ENCODE measurements at regions not wholly inside any gene's neighbourhood (a gene's known extent, or its start where the extent isn't known, plus 50 kb on each side); places are given as distances from the start of the nearest gene placed in this dataset.

DNA sequence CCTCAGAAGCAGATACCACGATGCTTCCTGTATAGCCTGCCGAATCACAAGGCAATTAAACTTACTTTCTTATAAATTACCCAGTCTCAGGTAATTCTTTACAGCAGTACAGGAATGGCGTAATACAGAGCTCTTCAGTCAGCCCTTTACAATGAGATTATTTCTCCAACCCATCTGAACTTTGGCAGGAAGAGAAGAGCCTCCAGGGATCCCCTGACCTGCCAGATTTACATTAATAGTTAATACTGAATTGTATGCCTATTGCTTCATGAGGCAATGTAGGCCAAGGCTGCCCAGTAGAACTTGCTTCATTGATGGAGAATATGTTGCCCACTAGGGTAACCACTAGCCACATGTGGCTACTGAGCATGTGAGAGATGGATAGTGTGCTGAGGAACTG is 608.7 kb downstream of the SH2D4B start:
- H3K4me1 ChIP-seq = no peaks in the 10 kb centered on the region
- H3K27me3 ChIP-seq (ENCODE audit: low read depth) = no peaks in the 10 kb centered on the region
- intact Hi-C loops (cut with DNase I) = no loop called here
- no peak overlapping the region for H3K4me3 ChIP-seq
- no peak for TF ChIP-seq CTCF (IDR thresholded peaks at IDR 0.05)
- no peak overlapping the region for H3K27ac ChIP-seq
- ATAC-seq (no peak), DNase-seq (no peak)
- no peaks in the 10 kb centered on the region for H3K36me3 ChIP-seq
- H3K9me3 ChIP-seq = no peaks in the 10 kb centered on the region

DNA sequence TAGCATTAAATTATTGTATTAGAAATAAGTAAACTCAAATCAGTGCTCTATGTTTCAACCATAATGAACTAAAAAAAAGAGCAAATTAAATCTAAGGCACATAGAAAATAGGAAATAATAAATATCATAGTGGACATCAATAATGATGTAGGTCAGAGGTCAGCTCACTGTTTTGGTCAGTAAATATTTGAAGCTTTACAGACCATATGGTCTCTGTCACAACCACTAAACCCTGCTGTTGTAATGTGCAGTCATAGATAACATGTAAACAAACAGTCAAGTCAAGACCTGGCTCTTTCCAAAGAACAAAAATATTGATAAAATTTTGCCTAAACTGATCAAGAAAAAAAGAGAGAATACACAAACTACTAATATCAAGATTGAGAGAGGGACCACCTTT is 615.0 kb downstream of the SH2D4B start:
- TF ChIP-seq CTCF (IDR thresholded peaks at IDR 0.05) = no peak
- Histone ChIP-seq H3K4me1 (no peaks in the 10 kb centered on the region), H3K9me3 (no peaks in the 10 kb centered on the region), H3K27me3 (ENCODE audit: low read depth) (no peaks in the 10 kb centered on the region), H3K36me3 (no peaks in the 10 kb centered on the region), H3K4me3 (no peak overlapping the region), H3K27ac (no peak overlapping the region)
- DNase-seq = no peak
- ATAC-seq = no peak
- intact Hi-C loops (cut with DNase I) = no loop called here

DNA sequence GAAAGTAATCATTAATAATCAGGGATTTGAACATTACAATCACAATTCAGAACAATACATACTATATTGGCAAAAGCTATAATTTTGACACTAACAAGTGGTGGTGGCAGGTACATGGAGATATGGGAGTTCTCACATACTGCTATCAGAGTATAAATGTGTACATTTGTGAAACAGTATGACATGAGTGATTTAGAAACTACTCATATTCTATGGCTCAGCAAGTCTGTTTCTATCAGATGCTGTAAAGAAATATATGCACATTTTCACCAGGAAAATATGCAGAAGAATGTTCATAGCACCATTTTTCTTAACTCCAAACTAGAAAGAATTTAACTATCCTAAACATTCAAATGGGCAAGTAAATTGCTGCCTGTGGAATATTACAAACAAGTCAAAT is 620.0 kb downstream of the SH2D4B start:
- Histone ChIP-seq H3K36me3 (no peaks in the 10 kb centered on the region), H3K27ac (no peak overlapping the region), H3K4me1 (no peaks in the 10 kb centered on the region), H3K4me3 (no peak overlapping the region), H3K27me3 (ENCODE audit: low read depth) (no peaks in the 10 kb centered on the region), H3K9me3 (no peaks in the 10 kb centered on the region)
- TF ChIP-seq CTCF (IDR thresholded peaks at IDR 0.05) = no peak
- DNase-seq (no peak), ATAC-seq (no peak)
- intact Hi-C loops (cut with DNase I) = no loop called here

DNA sequence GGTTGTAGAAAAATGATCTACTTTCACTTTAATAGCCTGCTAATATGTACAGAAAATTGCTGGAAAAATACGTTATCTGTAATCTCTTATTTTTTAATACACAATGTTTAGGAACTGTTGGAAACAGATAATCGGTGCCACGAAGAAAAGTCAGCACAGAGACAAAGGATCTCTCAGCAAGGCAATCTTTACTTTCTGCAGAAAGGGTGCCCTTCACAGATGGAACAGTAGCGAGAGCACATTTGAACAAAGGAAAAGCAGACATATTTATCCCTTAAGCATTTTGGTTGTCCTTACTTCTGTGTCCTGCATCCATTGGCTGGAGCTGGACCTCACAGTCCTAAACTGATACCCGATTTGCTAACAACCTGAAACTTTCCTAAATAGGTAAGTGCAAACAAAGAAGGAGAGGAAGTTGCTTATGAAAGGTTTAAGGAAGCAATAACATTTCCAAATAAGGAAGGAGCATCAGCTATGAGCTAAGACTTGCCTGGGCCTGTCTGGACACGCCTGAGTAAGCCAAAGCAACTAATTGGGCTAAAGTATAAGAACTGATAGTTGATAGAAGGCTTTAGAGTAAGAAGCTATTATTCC is 640.0 kb downstream of the SH2D4B start:
- intact Hi-C loops (cut with DNase I) = no loop called here
- H3K27me3 ChIP-seq (ENCODE audit: low read depth) = no peaks in the 10 kb centered on the region
- TF ChIP-seq CTCF (IDR thresholded peaks at IDR 0.05) = no peak
- no peak overlapping the region for H3K27ac ChIP-seq
- H3K9me3 ChIP-seq = peaks cover 12% of the 10 kb centered on the region
- H3K4me3 ChIP-seq = no peak overlapping the region
- ATAC-seq (no peak), DNase-seq (no peak)
- no peaks in the 10 kb centered on the region for H3K4me1 ChIP-seq
- no peaks in the 10 kb centered on the region for H3K36me3 ChIP-seq

GRCh38 chr10:81179324-81179723 is 641.6 kb downstream of the SH2D4B start:
- Histone ChIP-seq H3K9me3 (peaks cover 12% of the 10 kb centered on the region), H3K27ac (no peak overlapping the region), H3K36me3 (no peaks in the 10 kb centered on the region), H3K4me1 (no peaks in the 10 kb centered on the region), H3K4me3 (no peak overlapping the region), H3K27me3 (ENCODE audit: low read depth) (no peaks in the 10 kb centered on the region)
- DNase-seq (no peak), ATAC-seq (no peak)
- intact Hi-C loops (cut with DNase I) = no loop called here
- TF ChIP-seq CTCF (IDR thresholded peaks at IDR 0.05) = no peak

All from lower lobe of right lung (tissue), 2 donors.